Vagina (tissue), 2 donors: ENCODE measurements at regions not wholly inside any gene's neighbourhood (a gene's known extent, or its start where the extent isn't known, plus 50 kb on each side); places are given as distances from the start of the nearest gene placed in this dataset.

Source experiments
- POLR2AphosphoS5 ChIP-seq, 2 donors: sonication (generic); formaldehyde crosslinking; IDR thresholded peaks; one replicate each; pipeline ENCODE4 v1.9.0; 2017; ENCODE audit warnings: antibody characterized with exemption in 2 of 2, mild to moderate bottlenecking in 2 of 2, low read depth in 1 of 2; ENCODE audit not compliant: insufficient read depth in 1 of 2
- TF ChIP-seq, protein P1 (sequence below), 3 experiments: fragments of 450-650 bp in 2 of 3; fragments of 200-600 bp in 1 of 3; sonication (generic) in 1 of 3; IDR thresholded peaks; one replicate each; pipeline ENCODE4 v1.5.1; 2017 to 2019; ENCODE audit warnings: antibody characterized with exemption in 3 of 3, mild to moderate bottlenecking in 2 of 3, moderate library complexity in 2 of 3

DNA sequence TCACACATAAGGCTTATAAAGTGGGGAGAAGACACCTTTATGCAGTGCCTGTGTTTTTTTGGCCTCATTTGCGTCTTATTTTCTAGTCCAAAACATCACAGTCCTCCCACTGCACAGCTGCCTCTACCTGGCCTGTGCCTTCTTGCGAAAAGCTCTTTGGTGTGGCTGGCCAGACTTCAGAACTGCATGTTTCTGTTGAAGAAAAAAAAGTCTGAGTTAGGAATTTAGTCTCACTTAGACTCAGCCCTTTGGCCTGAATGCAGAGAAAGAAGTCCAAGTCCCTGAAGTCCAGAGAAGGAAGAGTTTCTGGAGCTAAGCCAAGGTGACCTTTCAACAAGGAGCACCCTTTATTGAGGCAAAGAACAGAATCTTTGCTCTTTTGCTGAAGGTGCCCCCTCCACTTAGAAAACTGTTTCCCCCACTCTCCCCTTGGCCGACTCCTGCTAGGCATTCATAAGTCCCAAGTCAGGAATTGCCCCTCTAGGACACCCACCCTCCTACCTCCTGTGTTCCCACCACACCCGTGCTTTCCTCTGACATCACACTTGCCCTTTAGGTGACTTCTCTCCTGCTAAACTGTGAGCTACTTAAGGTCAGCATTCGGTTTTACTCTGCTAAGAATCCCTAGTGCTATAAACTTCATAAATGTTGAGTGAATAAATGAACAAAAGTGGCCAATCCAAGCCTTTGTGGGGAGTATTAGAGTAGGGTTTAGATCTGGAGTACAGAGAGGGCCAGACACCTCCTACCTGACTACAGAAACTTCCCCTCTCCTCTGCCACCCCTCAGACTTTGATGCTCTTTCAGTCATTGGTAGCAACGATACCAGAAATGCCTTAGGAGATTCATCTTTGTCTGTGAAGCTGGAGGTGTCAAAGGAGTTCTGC lies 226.8 kb downstream of the LACC1 start:
- TF ChIP-seq, protein P1, sequence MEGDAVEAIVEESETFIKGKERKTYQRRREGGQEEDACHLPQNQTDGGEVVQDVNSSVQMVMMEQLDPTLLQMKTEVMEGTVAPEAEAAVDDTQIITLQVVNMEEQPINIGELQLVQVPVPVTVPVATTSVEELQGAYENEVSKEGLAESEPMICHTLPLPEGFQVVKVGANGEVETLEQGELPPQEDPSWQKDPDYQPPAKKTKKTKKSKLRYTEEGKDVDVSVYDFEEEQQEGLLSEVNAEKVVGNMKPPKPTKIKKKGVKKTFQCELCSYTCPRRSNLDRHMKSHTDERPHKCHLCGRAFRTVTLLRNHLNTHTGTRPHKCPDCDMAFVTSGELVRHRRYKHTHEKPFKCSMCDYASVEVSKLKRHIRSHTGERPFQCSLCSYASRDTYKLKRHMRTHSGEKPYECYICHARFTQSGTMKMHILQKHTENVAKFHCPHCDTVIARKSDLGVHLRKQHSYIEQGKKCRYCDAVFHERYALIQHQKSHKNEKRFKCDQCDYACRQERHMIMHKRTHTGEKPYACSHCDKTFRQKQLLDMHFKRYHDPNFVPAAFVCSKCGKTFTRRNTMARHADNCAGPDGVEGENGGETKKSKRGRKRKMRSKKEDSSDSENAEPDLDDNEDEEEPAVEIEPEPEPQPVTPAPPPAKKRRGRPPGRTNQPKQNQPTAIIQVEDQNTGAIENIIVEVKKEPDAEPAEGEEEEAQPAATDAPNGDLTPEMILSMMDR (IDR thresholded peaks at IDR 0.05) = no peak
- no peak for TF ChIP-seq POLR2AphosphoS5 (IDR thresholded peaks at IDR 0.05; ENCODE audit: insufficient read depth in 1 of 2, low read depth in 1 of 2)
